ENCODE measurements at regions not wholly inside any gene's neighbourhood (a gene's known extent, or its start where the extent isn't known, plus 50 kb on each side); places are given as distances from the start of the nearest gene placed in this dataset.

GRCh38 chr2:138356178-138356577 lies 145.4 kb upstream of the SPOPL start:
- no peak for TF ChIP-seq EZH2phosphoT487 (IDR thresholded peaks at IDR 0.05; ENCODE audit: low read depth, severe bottlenecking, unreplicated experiment)
- no peak for TF ChIP-seq CTCF (IDR thresholded peaks at IDR 0.05; ENCODE audit: poor library complexity)

All from hepatocyte (in vitro differentiated cells).